ENCODE measurements at regions not wholly inside any gene's neighbourhood (a gene's known extent, or its start where the extent isn't known, plus 50 kb on each side); places are given as distances from the start of the nearest gene placed in this dataset.

DNA sequence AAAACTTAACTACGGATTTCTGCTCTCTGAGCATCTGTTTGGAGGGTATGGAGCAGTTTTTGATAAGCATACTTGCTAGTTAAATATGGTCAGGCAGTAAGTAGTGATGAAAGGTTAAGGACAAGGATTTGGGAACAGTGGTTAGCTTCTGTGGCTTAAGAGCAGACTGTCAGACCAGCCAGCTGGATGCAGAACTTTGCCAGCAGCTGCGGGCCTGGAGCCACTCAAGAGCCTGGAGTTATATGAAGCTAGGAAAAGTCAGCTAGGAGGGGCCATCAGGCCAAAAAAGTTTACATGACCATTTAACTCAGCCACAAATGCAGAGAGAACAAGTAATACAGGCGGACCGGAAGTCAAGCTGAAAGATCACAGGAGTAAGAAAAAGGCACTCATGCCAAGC is 1817.7 kb downstream of the LRRC4C start:
- H3K9me3 ChIP-seq (ENCODE audit: control insufficient read depth, insufficient read depth, low read depth, low read length), result no peaks in the 10 kb centered on the region
- POLR2A ChIA-PET, result no interaction called here
- H3K27me3 ChIP-seq (ENCODE audit: control insufficient read depth, insufficient read depth, low read length), result no peaks in the 10 kb centered on the region
- no peak for DNase-seq (ENCODE audit: low read depth, low spot score)
- CTCF ChIA-PET, result no interaction called here
- H3K27ac ChIP-seq (ENCODE audit: low read length), result no peak overlapping the region
- TF ChIP-seq POLR2AphosphoS5 (IDR thresholded peaks at IDR 0.05; ENCODE audit: low read depth, low read length), result no peak
- no peak for TF ChIP-seq TCF7L2 (IDR thresholded peaks at IDR 0.05; ENCODE audit: low read depth, low read length)
- no peak for TF ChIP-seq SIN3A (IDR thresholded peaks at IDR 0.05; ENCODE audit: borderline replicate concordance, insufficient read depth, low read depth, low read length)
- TF ChIP-seq, protein P1, sequence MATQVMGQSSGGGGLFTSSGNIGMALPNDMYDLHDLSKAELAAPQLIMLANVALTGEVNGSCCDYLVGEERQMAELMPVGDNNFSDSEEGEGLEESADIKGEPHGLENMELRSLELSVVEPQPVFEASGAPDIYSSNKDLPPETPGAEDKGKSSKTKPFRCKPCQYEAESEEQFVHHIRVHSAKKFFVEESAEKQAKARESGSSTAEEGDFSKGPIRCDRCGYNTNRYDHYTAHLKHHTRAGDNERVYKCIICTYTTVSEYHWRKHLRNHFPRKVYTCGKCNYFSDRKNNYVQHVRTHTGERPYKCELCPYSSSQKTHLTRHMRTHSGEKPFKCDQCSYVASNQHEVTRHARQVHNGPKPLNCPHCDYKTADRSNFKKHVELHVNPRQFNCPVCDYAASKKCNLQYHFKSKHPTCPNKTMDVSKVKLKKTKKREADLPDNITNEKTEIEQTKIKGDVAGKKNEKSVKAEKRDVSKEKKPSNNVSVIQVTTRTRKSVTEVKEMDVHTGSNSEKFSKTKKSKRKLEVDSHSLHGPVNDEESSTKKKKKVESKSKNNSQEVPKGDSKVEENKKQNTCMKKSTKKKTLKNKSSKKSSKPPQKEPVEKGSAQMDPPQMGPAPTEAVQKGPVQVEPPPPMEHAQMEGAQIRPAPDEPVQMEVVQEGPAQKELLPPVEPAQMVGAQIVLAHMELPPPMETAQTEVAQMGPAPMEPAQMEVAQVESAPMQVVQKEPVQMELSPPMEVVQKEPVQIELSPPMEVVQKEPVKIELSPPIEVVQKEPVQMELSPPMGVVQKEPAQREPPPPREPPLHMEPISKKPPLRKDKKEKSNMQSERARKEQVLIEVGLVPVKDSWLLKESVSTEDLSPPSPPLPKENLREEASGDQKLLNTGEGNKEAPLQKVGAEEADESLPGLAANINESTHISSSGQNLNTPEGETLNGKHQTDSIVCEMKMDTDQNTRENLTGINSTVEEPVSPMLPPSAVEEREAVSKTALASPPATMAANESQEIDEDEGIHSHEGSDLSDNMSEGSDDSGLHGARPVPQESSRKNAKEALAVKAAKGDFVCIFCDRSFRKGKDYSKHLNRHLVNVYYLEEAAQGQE (IDR thresholded peaks at IDR 0.05; ENCODE audit: insufficient read depth in 1 of 2, low read depth in 2 of 2, low read length in 1 of 2), result no peak
- TF ChIP-seq, protein P2, sequence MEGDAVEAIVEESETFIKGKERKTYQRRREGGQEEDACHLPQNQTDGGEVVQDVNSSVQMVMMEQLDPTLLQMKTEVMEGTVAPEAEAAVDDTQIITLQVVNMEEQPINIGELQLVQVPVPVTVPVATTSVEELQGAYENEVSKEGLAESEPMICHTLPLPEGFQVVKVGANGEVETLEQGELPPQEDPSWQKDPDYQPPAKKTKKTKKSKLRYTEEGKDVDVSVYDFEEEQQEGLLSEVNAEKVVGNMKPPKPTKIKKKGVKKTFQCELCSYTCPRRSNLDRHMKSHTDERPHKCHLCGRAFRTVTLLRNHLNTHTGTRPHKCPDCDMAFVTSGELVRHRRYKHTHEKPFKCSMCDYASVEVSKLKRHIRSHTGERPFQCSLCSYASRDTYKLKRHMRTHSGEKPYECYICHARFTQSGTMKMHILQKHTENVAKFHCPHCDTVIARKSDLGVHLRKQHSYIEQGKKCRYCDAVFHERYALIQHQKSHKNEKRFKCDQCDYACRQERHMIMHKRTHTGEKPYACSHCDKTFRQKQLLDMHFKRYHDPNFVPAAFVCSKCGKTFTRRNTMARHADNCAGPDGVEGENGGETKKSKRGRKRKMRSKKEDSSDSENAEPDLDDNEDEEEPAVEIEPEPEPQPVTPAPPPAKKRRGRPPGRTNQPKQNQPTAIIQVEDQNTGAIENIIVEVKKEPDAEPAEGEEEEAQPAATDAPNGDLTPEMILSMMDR (IDR thresholded peaks at IDR 0.05), result no peak
- in situ Hi-C loops (cut with HindIII; ENCODE audit: low pct_unique_long_range_greater_than_20kb, low sequenced_read_pairs), result no loop called here
- intact Hi-C loops (cut with micrococcal nuclease; ENCODE audit: unreplicated experiment), result no loop called here
- no peak for ATAC-seq
- H3K4me3 ChIP-seq (ENCODE audit: low read depth in 2 of 2, low read length in 2 of 2), result no peak overlapping the region
- H3K4me1 ChIP-seq (ENCODE audit: control insufficient read depth, insufficient read depth, low read length), result no peaks in the 10 kb centered on the region
- H3K36me3 ChIP-seq (ENCODE audit: control insufficient read depth, insufficient read depth, low read length), result no peaks in the 10 kb centered on the region
- BruUV-seq (replicated peaks), result no TSS peak

DNA sequence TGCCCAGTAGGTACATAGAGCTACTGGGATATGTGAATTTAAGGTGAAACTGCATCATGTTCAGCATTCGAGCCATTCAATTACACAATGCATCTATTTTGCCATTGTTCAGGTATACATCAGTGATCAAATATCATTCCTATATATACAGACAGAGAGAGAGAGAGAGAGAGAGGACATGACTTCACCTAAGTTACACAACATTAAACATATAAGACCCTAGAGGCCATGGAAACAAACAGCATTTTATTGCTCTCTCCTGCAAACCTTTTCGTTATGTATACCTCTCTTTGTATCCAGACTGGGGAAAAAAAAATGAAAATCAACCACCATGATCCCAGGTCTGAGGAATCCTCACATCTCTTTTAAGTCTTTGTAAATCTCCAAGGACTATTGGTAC is 1829.1 kb downstream of the LRRC4C start:
- Histone ChIP-seq H3K4me3 (ENCODE audit: low read depth in 2 of 2, low read length in 2 of 2) (no peak overlapping the region), H3K4me1 (ENCODE audit: control insufficient read depth, insufficient read depth, low read length) (no peaks in the 10 kb centered on the region), H3K27me3 (ENCODE audit: control insufficient read depth, insufficient read depth, low read length) (no peaks in the 10 kb centered on the region), H3K9me3 (ENCODE audit: control insufficient read depth, insufficient read depth, low read depth, low read length) (no peaks in the 10 kb centered on the region), H3K36me3 (ENCODE audit: control insufficient read depth, insufficient read depth, low read length) (no peaks in the 10 kb centered on the region), H3K27ac (ENCODE audit: low read length) (no peak overlapping the region)
- POLR2A ChIA-PET, result no interaction called here
- intact Hi-C loops (cut with micrococcal nuclease; ENCODE audit: unreplicated experiment) (no loop called here), in situ Hi-C loops (cut with HindIII; ENCODE audit: low pct_unique_long_range_greater_than_20kb, low sequenced_read_pairs) (no loop called here)
- BruUV-seq (replicated peaks), result no TSS peak
- TF ChIP-seq, protein P2 (IDR thresholded peaks at IDR 0.05), result no peak
- TF ChIP-seq, protein P1 (IDR thresholded peaks at IDR 0.05; ENCODE audit: insufficient read depth in 1 of 2, low read depth in 2 of 2, low read length in 1 of 2), result no peak
- TF ChIP-seq POLR2AphosphoS5 (IDR thresholded peaks at IDR 0.05; ENCODE audit: low read depth, low read length) (no peak), TCF7L2 (IDR thresholded peaks at IDR 0.05; ENCODE audit: low read depth, low read length) (no peak), SIN3A (IDR thresholded peaks at IDR 0.05; ENCODE audit: borderline replicate concordance, insufficient read depth, low read depth, low read length) (no peak)
- ATAC-seq, result no peak
- CTCF ChIA-PET, result no interaction called here
- no peak for DNase-seq (ENCODE audit: low read depth, low spot score)
